NCI-H146 treated with DMSO at 0.1 percent for 48 hours (cell line): ENCODE measurements at regions not wholly inside any gene's neighbourhood (a gene's known extent, or its start where the extent isn't known, plus 50 kb on each side); places are given as distances from the start of the nearest gene placed in this dataset.
"Not testable (repeated sequence)": the region's sequence is repeated elsewhere in the genome, so short reads cannot be mapped to it uniquely, and the experiment has no call there.

ENCODE experiments used
- DNase-seq: peaks from one replicate; lab custom pipeline; 2025; ENCODE audit not compliant: unreplicated experiment; lab: John Stamatoyannopoulos, UW

DNA sequence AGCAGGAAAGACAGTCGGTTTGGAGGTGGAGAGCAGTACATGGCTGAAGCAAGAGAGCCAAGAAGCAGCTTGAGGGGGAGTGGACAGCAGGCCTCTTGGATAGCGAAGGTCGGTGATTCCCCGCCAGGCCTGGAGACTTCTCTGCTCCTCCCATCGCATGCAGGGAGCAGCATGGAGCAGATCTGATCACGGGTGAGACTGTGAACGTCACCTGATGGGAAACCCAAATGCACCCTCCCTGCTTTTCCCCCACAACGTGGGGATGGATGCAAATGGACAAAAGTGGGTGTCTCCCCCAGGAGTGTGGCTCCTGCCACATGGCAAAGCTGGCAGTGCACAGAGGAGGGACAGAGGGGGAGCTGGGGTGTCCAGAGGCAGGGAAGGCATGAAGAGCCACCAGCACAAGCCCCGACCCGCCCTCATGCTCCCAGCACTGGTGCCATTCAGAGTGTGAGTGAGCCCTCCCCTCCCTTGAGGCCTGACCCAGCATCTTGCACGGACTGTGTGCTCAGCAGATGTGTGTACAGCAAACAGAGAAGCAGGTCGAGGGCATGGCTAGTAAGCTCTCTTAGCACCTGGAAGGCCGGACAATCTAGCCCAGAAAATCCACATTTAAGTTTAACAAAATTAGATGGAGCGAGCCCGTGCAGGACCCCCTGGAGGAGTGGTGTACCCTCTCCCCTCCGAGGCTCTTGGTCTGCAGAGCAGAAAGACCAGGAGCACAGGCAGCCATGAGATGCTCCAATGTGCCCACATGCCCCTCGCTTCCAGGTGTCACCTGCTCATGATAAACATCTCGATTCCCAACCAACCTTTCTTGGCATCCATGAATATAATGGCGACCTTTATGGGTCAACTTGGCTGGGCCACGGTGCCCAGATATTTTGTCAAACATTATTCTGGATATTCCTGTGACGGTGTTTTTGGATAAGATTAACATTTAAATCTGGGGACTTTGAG lies 661.7 kb downstream of the TBC1D22A start:
- DNase-seq: no peak

GRCh38 chr22:47423266-47423665 lies 660.8 kb downstream of the TBC1D22A start:
- no peak for DNase-seq

GRCh38 chr22:47422736-47423135 lies 660.3 kb downstream of the TBC1D22A start:
- DNase-seq: no peak

- DNase-seq: no peak
Observed at GRCh38 chr22:47421846-47422245, 659.4 kb downstream of the TBC1D22A start.

DNA sequence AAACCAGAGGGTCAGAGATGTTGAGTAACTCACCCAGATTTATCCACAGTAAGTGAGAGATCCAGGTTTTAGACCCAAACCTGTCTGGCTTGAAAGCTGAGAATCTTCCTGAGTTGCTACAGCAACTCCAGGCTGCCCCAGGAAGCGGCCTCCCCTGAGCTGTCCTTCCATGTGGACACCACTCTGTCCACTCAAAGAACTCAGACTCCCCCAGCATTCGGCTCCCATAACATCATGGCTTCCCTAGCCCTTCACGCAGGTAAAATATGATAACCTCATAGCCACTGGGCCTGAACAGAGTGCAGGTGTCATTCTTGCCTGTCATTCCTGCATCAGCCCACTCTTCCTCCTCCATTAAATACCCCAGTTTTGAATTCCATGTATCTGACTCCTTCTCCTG lies 657.8 kb downstream of the TBC1D22A start:
- DNase-seq: no peak

- no peak for DNase-seq
Observed at GRCh38 chr22:47419239-47419638, 656.8 kb downstream of the TBC1D22A start.

DNA sequence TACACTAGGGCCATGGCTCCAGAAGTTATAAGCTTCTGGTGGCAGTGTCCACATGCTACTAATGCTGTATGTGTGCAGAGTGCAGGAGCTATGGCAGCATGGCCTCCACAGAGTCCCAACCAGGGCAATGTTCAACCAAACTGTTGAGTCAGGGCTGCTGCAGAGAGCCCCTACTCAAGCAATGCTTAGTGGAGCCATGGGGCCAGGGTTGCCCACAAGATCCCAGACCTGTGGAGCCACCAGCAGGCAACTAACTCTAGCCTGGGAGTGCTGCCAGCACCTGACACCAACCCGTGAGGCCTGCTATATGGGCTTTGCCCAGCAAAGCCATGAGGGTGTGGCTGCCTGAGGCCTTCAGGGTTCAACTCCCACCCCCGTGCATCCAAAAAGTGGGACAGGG lies 655.2 kb downstream of the TBC1D22A start:
- no peak for DNase-seq

GRCh38 chr22:47411006-47411405 lies 648.6 kb downstream of the TBC1D22A start:
- DNase-seq: no peak

GRCh38 chr22:47409539-47410275 lies 647.3 kb downstream of the TBC1D22A start:
- no peak for DNase-seq

GRCh38 chr22:47408409-47408808 lies 646.0 kb downstream of the TBC1D22A start:
- no peak for DNase-seq

- no peak for DNase-seq
Observed at GRCh38 chr22:47407461-47408025, 645.1 kb downstream of the TBC1D22A start.

- no peak for DNase-seq
Observed at GRCh38 chr22:47406896-47407295, 644.4 kb downstream of the TBC1D22A start.

DNA sequence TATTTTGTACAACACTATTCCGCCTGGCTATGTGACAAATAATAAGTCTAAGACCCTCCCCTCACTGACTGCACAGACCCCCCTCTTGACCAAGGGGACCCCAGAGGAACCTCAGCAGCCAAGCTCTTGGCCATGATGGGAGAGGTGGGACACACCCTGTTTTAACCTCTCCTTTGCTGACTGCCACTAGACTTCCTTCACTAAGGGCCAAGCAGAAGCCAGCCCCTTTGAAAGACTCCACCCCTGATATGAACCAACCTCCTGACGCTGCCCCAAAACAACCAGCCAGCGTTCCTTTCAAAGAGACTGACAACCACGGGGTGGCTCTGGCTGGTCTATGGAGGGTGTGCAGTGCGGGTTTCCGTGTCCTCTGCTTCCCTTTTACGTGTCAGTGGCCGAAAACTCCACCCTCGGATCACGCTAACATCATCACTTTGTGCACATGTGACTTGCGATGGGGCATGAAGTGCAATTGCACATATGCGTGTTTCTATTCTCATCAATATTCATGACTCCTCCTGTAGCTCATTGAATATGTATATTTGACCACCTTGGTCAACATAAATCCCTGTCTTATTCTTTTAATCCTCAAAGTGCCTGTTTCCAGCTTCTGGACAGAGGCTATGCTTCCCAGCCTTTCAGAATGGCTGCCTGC lies 643.9 kb downstream of the TBC1D22A start:
- no peak for DNase-seq

DNA sequence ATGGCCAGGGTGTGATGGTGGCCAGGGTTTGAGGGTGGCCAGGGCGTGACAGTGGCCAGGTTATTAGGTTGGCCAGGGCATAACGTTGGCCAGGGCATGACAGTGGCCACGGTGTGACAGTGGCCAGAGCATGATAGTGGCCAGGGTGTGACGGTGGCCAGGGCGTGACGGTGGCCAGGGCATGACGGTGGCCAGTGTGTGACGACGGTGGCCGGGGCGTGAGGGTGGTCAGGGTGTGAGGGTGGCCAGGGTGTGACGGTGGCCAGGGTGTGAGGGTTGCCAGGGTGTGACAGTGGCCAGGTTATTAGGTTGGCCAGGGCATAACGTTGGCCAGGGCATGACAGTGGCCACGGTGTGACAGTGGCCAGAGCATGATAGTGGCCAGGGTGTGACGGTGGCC lies 642.8 kb downstream of the TBC1D22A start:
- not testable (repeated sequence) for DNase-seq

DNA sequence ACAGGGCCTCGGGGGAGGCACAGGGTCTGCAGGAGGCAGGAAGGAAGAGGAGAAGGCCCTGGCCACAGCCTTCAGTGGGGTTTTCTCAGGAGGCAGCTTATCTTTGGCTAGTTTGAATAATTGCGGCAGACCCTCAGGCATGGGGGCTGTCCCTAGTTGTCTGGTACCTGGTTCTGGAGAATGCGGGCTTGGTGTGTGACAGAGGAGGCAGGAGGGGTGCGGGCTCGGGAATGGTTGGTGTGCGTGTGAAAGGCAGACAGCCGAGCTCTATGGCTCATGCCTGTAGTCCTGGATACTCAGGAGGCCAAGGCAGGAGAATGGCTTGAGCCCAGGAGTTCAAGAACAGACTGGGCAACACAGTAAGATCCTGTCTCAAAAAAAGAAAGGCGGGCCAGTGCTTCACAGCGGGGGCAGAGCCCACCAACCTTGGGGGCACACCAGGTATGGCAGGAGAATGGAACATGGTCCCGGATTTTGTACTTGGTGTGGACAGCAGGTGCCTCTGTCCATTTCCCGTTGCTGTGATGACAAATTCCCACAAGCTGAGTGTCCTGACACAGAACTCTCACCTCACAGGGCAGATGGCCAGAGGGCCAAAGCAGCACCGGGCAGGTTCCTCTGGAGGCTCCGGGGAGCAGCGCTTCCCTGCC lies 640.6 kb downstream of the TBC1D22A start:
- DNase-seq: no peak

DNA sequence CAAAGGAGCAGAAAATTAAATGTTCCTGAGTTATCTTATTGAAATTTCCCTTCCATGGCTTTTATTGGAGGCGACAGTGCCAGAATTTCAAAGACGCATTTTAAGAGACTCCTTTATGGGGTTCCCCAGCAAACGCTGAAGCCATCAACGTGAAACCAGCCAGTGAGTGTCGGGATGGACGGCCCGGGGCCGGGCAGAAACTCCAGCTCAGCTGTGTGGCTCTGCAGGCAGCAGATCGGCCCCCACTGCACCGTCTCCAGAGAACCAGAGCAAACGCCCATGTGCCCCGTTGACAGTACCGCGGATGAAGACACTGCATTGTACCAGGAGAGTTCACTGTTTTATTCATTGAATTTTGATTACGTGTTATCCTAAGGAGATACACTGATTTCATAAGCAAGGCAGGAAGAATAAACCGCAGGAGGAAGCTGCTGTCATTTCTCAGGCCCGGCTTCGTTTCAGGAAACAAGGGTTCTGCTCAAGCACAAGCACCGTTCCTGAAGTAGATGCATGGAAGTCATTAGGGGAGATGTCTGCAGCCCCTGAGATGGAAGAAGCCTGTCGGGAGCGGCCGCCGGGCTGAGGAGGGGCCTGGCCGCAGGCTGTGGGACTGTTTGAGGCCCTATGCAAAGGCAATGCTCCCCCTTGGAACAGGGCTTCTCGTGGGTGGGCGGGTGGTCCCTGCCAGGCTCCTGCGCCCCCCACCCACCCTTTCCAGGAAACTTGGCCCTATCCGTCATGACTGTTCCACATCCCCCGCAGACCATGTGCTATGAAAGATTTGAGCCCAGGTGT lies 639.7 kb downstream of the TBC1D22A start:
- no peak for DNase-seq

DNA sequence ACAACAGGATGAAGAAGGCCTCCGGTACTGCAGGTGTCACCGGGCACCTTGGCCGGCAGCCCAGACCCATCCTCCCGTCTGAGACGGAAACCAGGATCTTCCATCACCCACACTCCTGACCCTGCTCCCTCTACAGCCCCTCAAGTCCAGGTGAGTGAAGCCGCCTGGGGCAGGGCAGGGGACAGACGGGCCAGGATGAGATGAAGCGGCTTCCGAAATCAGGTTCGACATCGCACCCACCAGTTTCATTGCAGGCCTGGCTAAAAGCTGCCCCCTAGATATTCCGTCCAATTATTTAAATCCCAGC lies 639.1 kb downstream of the TBC1D22A start:
- DNase-seq: no peak

- no peak for DNase-seq
Observed at GRCh38 chr22:47400701-47401591, 638.5 kb downstream of the TBC1D22A start.

GRCh38 chr22:47400131-47400530 lies 637.7 kb downstream of the TBC1D22A start:
- not testable (repeated sequence) for DNase-seq
